ENCODE measurements at regions not wholly inside any gene's neighbourhood (a gene's known extent, or its start where the extent isn't known, plus 50 kb on each side); places are given as distances from the start of the nearest gene placed in this dataset.
A peak's percentile ranks its signal among the peaks of the same experiment; 100 is the strongest.
"Not testable (repeated sequence)": the region's sequence is repeated elsewhere in the genome, so short reads cannot be mapped to it uniquely, and the experiment has no call there.

- Histone ChIP-seq H3K4me1 (ENCODE audit: control insufficient read depth, low read depth, low read length) (no peaks in the 10 kb centered on the region), H3K27me3 (ENCODE audit: control insufficient read depth, insufficient read depth, low read length) (no peaks in the 10 kb centered on the region), H3K4me3 (ENCODE audit: low read length) (no peak overlapping the region), H3K9me3 (ENCODE audit: control insufficient read depth, low read depth, low read length) (peaks cover 1% of the 10 kb centered on the region), H3K36me3 (ENCODE audit: control insufficient read depth, low read depth, low read length) (no peaks in the 10 kb centered on the region), H3K9ac (ENCODE audit: low read length) (no peak overlapping the region), H3K27ac (ENCODE audit: low read length) (no peak overlapping the region)
Measured at GRCh38 chr21:26267389-26267788, 96.8 kb upstream of the APP start.

GRCh38 chr21:26246073-26246472 lies 75.5 kb upstream of the APP start:
- Histone ChIP-seq H3K9ac (ENCODE audit: low read length) (no peak overlapping the region), H3K36me3 (ENCODE audit: control insufficient read depth, low read depth, low read length) (no peaks in the 10 kb centered on the region), H3K27ac (ENCODE audit: low read length) (no peak overlapping the region), H3K9me3 (ENCODE audit: control insufficient read depth, low read depth, low read length) (no peaks in the 10 kb centered on the region), H3K27me3 (ENCODE audit: control insufficient read depth, insufficient read depth, low read length) (no peaks in the 10 kb centered on the region), H3K4me1 (ENCODE audit: control insufficient read depth, low read depth, low read length) (peaks cover 10% of the 10 kb centered on the region), H3K4me3 (ENCODE audit: low read length) (no peak overlapping the region)

- Histone ChIP-seq H3K4me3 (ENCODE audit: low read length) (no peak overlapping the region), H3K36me3 (ENCODE audit: control insufficient read depth, low read depth, low read length) (no peaks in the 10 kb centered on the region)
Measured at GRCh38 chr21:26245428-26245827, 74.9 kb upstream of the APP start.

GRCh38 chr21:26238646-26239045 lies 68.1 kb upstream of the APP start:
- Histone ChIP-seq H3K9ac (ENCODE audit: low read length) (no peak overlapping the region), H3K27me3 (ENCODE audit: control insufficient read depth, insufficient read depth, low read length) (no peaks in the 10 kb centered on the region), H3K27ac (ENCODE audit: low read length) (no peak overlapping the region), H3K4me1 (ENCODE audit: control insufficient read depth, low read depth, low read length) (peaks cover 39% of the 10 kb centered on the region), H3K36me3 (ENCODE audit: control insufficient read depth, low read depth, low read length) (no peaks in the 10 kb centered on the region), H3K9me3 (ENCODE audit: control insufficient read depth, low read depth, low read length) (no peaks in the 10 kb centered on the region), H3K4me3 (ENCODE audit: low read length) (no peak overlapping the region)

More at GRCh38 chr21:26245428-26245827, 74.9 kb upstream of the APP start:
- H3K27ac ChIP-seq (ENCODE audit: low read length), result no peak overlapping the region
- no peaks in the 10 kb centered on the region for H3K27me3 ChIP-seq (ENCODE audit: control insufficient read depth, insufficient read depth, low read length)
- H3K9me3 ChIP-seq (ENCODE audit: control insufficient read depth, low read depth, low read length), result no peaks in the 10 kb centered on the region
- no peak overlapping the region for H3K9ac ChIP-seq (ENCODE audit: low read length)
- H3K4me1 ChIP-seq (ENCODE audit: control insufficient read depth, low read depth, low read length), result peaks cover 10% of the 10 kb centered on the region

- H3K9ac ChIP-seq (ENCODE audit: low read length), result peak overlapping the region; percentile 16
- peaks cover 33% of the 10 kb centered on the region for H3K4me1 ChIP-seq (ENCODE audit: control insufficient read depth, low read depth, low read length)
- peak overlapping the region; percentile 22 for H3K27ac ChIP-seq (ENCODE audit: low read length)
- no peaks in the 10 kb centered on the region for H3K27me3 ChIP-seq (ENCODE audit: control insufficient read depth, insufficient read depth, low read length)
- no peaks in the 10 kb centered on the region for H3K9me3 ChIP-seq (ENCODE audit: control insufficient read depth, low read depth, low read length)
- no peak overlapping the region for H3K4me3 ChIP-seq (ENCODE audit: low read length)
- no peaks in the 10 kb centered on the region for H3K36me3 ChIP-seq (ENCODE audit: control insufficient read depth, low read depth, low read length)
Measured at GRCh38 chr21:26236281-26236680, 65.7 kb upstream of the APP start.

GRCh38 chr21:26233297-26233696 lies 62.7 kb upstream of the APP start:
- peak overlapping the region; percentile 60 for H3K9ac ChIP-seq (ENCODE audit: low read length)
- peak overlapping the region; percentile 92 for H3K27ac ChIP-seq (ENCODE audit: low read length)
- not testable (repeated sequence) for H3K9me3 ChIP-seq (ENCODE audit: control insufficient read depth, low read depth, low read length)

GRCh38 chr21:26232491-26232890 lies 61.9 kb upstream of the APP start:
- H3K27me3 ChIP-seq (ENCODE audit: control insufficient read depth, insufficient read depth, low read length); H3K27ac ChIP-seq (ENCODE audit: low read length); H3K9me3 ChIP-seq (ENCODE audit: control insufficient read depth, low read depth, low read length): not testable (repeated sequence)
- Histone ChIP-seq H3K36me3 (ENCODE audit: control insufficient read depth, low read depth, low read length) (peaks cover 11% of the 10 kb centered on the region), H3K4me3 (ENCODE audit: low read length) (peak overlapping the region; percentile 65), H3K4me1 (ENCODE audit: control insufficient read depth, low read depth, low read length) (peaks cover 38% of the 10 kb centered on the region), H3K9ac (ENCODE audit: low read length) (peak overlapping the region; percentile 60)

More at GRCh38 chr21:26233297-26233696, 62.7 kb upstream of the APP start:
- not testable (repeated sequence) for H3K36me3 ChIP-seq (ENCODE audit: control insufficient read depth, low read depth, low read length); H3K27me3 ChIP-seq (ENCODE audit: control insufficient read depth, insufficient read depth, low read length)
- peak overlapping the region; percentile 65 for H3K4me3 ChIP-seq (ENCODE audit: low read length)
- H3K4me1 ChIP-seq (ENCODE audit: control insufficient read depth, low read depth, low read length), result peaks cover 36% of the 10 kb centered on the region

GRCh38 chr21:26227130-26227529 lies 56.6 kb upstream of the APP start:
- Histone ChIP-seq H3K27me3 (ENCODE audit: control insufficient read depth, insufficient read depth, low read length) (no peaks in the 10 kb centered on the region), H3K4me3 (ENCODE audit: low read length) (no peak overlapping the region), H3K27ac (ENCODE audit: low read length) (no peak overlapping the region), H3K9ac (ENCODE audit: low read length) (no peak overlapping the region), H3K36me3 (ENCODE audit: control insufficient read depth, low read depth, low read length) (peaks cover 17% of the 10 kb centered on the region), H3K4me1 (ENCODE audit: control insufficient read depth, low read depth, low read length) (peaks cover 10% of the 10 kb centered on the region), H3K9me3 (ENCODE audit: control insufficient read depth, low read depth, low read length) (no peaks in the 10 kb centered on the region)

- H3K9me3 ChIP-seq (ENCODE audit: control insufficient read depth, low read depth, low read length), result no peaks in the 10 kb centered on the region
- H3K4me3 ChIP-seq (ENCODE audit: low read length), result no peak overlapping the region
- H3K27ac ChIP-seq (ENCODE audit: low read length), result no peak overlapping the region
- H3K27me3 ChIP-seq (ENCODE audit: control insufficient read depth, insufficient read depth, low read length), result no peaks in the 10 kb centered on the region
- H3K9ac ChIP-seq (ENCODE audit: low read length), result no peak overlapping the region
- H3K4me1 ChIP-seq (ENCODE audit: control insufficient read depth, low read depth, low read length), result peaks cover 10% of the 10 kb centered on the region
- H3K36me3 ChIP-seq (ENCODE audit: control insufficient read depth, low read depth, low read length), result peaks cover 17% of the 10 kb centered on the region
Measured at GRCh38 chr21:26226724-26227123, 56.2 kb upstream of the APP start.

GRCh38 chr21:26225046-26225445 lies 54.5 kb upstream of the APP start:
- no peak overlapping the region for H3K27ac ChIP-seq (ENCODE audit: low read length)
- no peaks in the 10 kb centered on the region for H3K27me3 ChIP-seq (ENCODE audit: control insufficient read depth, insufficient read depth, low read length)
- H3K4me1 ChIP-seq (ENCODE audit: control insufficient read depth, low read depth, low read length), result peaks cover 10% of the 10 kb centered on the region
- H3K4me3 ChIP-seq (ENCODE audit: low read length), result no peak overlapping the region
- no peak overlapping the region for H3K9ac ChIP-seq (ENCODE audit: low read length)
- H3K9me3 ChIP-seq (ENCODE audit: control insufficient read depth, low read depth, low read length), result no peaks in the 10 kb centered on the region
- H3K36me3 ChIP-seq (ENCODE audit: control insufficient read depth, low read depth, low read length), result peaks cover 15% of the 10 kb centered on the region

GRCh38 chr21:26224366-26224765 lies 53.8 kb upstream of the APP start:
- no peaks in the 10 kb centered on the region for H3K9me3 ChIP-seq (ENCODE audit: control insufficient read depth, low read depth, low read length)

More at GRCh38 chr21:26224366-26224765, 53.8 kb upstream of the APP start:
- no peak overlapping the region for H3K27ac ChIP-seq (ENCODE audit: low read length)
- H3K36me3 ChIP-seq (ENCODE audit: control insufficient read depth, low read depth, low read length), result peaks cover 12% of the 10 kb centered on the region
- H3K4me1 ChIP-seq (ENCODE audit: control insufficient read depth, low read depth, low read length), result peaks cover 10% of the 10 kb centered on the region
- H3K9ac ChIP-seq (ENCODE audit: low read length), result no peak overlapping the region
- H3K27me3 ChIP-seq (ENCODE audit: control insufficient read depth, insufficient read depth, low read length), result no peaks in the 10 kb centered on the region
- H3K4me3 ChIP-seq (ENCODE audit: low read length), result no peak overlapping the region
